Islet precursor cell (in vitro differentiated cells): ENCODE measurements at regions not wholly inside any gene's neighbourhood (a gene's known extent, or its start where the extent isn't known, plus 50 kb on each side); places are given as distances from the start of the nearest gene placed in this dataset.
"Not testable (repeated sequence)": the region's sequence is repeated elsewhere in the genome, so short reads cannot be mapped to it uniquely, and the experiment has no call there.

Source experiments
- DNase-seq: peaks from one replicate; pipeline ENCODE4 v3.0.0-alpha.2; 2018

- no peak for DNase-seq
Measured at GRCh38 chr10:27388761-27389399, 115.2 kb upstream of the RAB18 start.

GRCh38 chr10:27383595-27384542 lies 120.2 kb upstream of the RAB18 start:
- no peak for DNase-seq

GRCh38 chr10:27382176-27382575 lies 121.9 kb upstream of the RAB18 start:
- DNase-seq, result no peak

GRCh38 chr10:27380929-27381358 lies 123.2 kb upstream of the RAB18 start:
- no peak for DNase-seq

- DNase-seq, result not testable (repeated sequence)
Measured at GRCh38 chr10:27379041-27379440, 125.1 kb upstream of the RAB18 start.

- DNase-seq, result no peak
Measured at GRCh38 chr10:27373566-27374160, 130.4 kb upstream of the RAB18 start.

- DNase-seq, result no peak
Measured at GRCh38 chr10:27372095-27372494, 131.5 kb upstream of the ACBD5 start.

GRCh38 chr10:27371375-27371774 lies 130.8 kb upstream of the ACBD5 start:
- DNase-seq, result not testable (repeated sequence)

GRCh38 chr10:27369880-27370279 lies 129.3 kb upstream of the ACBD5 start:
- DNase-seq, result no peak

GRCh38 chr10:27368706-27369105 lies 128.1 kb upstream of the ACBD5 start:
- DNase-seq, result no peak

GRCh38 chr10:27366769-27367168 lies 126.2 kb upstream of the ACBD5 start:
- no peak for DNase-seq

GRCh38 chr10:27364028-27364427 lies 123.4 kb upstream of the ACBD5 start:
- DNase-seq, result no peak

- peak; percentile 83 for DNase-seq
Measured at GRCh38 chr10:27360581-27361172, 120.1 kb upstream of the ACBD5 start.

GRCh38 chr10:27359792-27360355 lies 119.3 kb upstream of the ACBD5 start:
- DNase-seq, result no peak

- no peak for DNase-seq
Measured at GRCh38 chr10:27356738-27357137, 116.1 kb upstream of the ACBD5 start.

- DNase-seq, result no peak
Measured at GRCh38 chr10:27355918-27356573, 115.4 kb upstream of the ACBD5 start.

GRCh38 chr10:27354643-27355270 lies 114.2 kb upstream of the ACBD5 start:
- DNase-seq, result not testable (repeated sequence)

GRCh38 chr10:27354100-27354499 lies 113.5 kb upstream of the ACBD5 start:
- not testable (repeated sequence) for DNase-seq

- no peak for DNase-seq
Measured at GRCh38 chr10:27349987-27350386, 109.4 kb upstream of the ACBD5 start.

- DNase-seq, result not testable (repeated sequence)
Measured at GRCh38 chr10:27347827-27348207, 107.2 kb upstream of the ACBD5 start.

GRCh38 chr10:27345455-27345920 lies 104.9 kb upstream of the ACBD5 start:
- DNase-seq, result no peak
